ENCODE measurements at regions not wholly inside any gene's neighbourhood (a gene's known extent, or its start where the extent isn't known, plus 50 kb on each side); places are given as distances from the start of the nearest gene placed in this dataset.
"Not testable (repeated sequence)": the region's sequence is repeated elsewhere in the genome, so short reads cannot be mapped to it uniquely, and the experiment has no call there.

GRCh38 chr2:136284226-136285119 is 166.5 kb upstream of the CXCR4 start:
- no peak for DNase-seq (ENCODE audit: low read depth in 2 of 2)

GRCh38 chr2:136282251-136282650 is 164.3 kb upstream of the CXCR4 start:
- no peak for DNase-seq (ENCODE audit: low read depth in 2 of 2)

GRCh38 chr2:136281281-136282114 is 163.5 kb upstream of the CXCR4 start:
- DNase-seq (ENCODE audit: low read depth in 2 of 2): peak; percentile 8 to 38

GRCh38 chr2:136266346-136266745 is 148.4 kb upstream of the CXCR4 start:
- DNase-seq (ENCODE audit: low read depth in 2 of 2): not testable (repeated sequence)

- DNase-seq (ENCODE audit: low read depth in 2 of 2): no peak
Observed at GRCh38 chr2:136259551-136259950, 141.6 kb upstream of the CXCR4 start.

- DNase-seq (ENCODE audit: low read depth in 2 of 2): no peak
Observed at GRCh38 chr2:136257893-136258292, 139.9 kb upstream of the CXCR4 start.

GRCh38 chr2:136255648-136256461 is 137.9 kb upstream of the CXCR4 start:
- DNase-seq (ENCODE audit: low read depth in 2 of 2): no peak

- DNase-seq (ENCODE audit: low read depth in 2 of 2): no peak
Observed at GRCh38 chr2:136255127-136255526, 137.2 kb upstream of the CXCR4 start.

- DNase-seq (ENCODE audit: low read depth in 2 of 2): no peak
Observed at GRCh38 chr2:136254681-136255080, 136.7 kb upstream of the CXCR4 start.

- DNase-seq (ENCODE audit: low read depth in 2 of 2): no peak
Observed at GRCh38 chr2:136253288-136254004, 135.5 kb upstream of the CXCR4 start.

GRCh38 chr2:136251885-136252585 is 134.1 kb upstream of the CXCR4 start:
- no peak for DNase-seq (ENCODE audit: low read depth in 2 of 2)

- DNase-seq (ENCODE audit: low read depth in 2 of 2): no peak
Observed at GRCh38 chr2:136251197-136251884, 133.4 kb upstream of the CXCR4 start.

GRCh38 chr2:136250131-136250530 is 132.2 kb upstream of the CXCR4 start:
- no peak for DNase-seq (ENCODE audit: low read depth in 2 of 2)

GRCh38 chr2:136248907-136249306 is 131.0 kb upstream of the CXCR4 start:
- no peak for DNase-seq (ENCODE audit: low read depth in 2 of 2)

- no peak for DNase-seq (ENCODE audit: low read depth in 2 of 2)
Observed at GRCh38 chr2:136248242-136248641, 130.3 kb upstream of the CXCR4 start.

- DNase-seq (ENCODE audit: low read depth in 2 of 2): no peak
Observed at GRCh38 chr2:136247204-136247950, 129.4 kb upstream of the CXCR4 start.

GRCh38 chr2:136246086-136246669 is 128.2 kb upstream of the CXCR4 start:
- no peak for DNase-seq (ENCODE audit: low read depth in 2 of 2)

- DNase-seq (ENCODE audit: low read depth in 2 of 2): no peak
Observed at GRCh38 chr2:136245211-136245610, 127.3 kb upstream of the CXCR4 start.

- no peak for DNase-seq (ENCODE audit: low read depth in 2 of 2)
Observed at GRCh38 chr2:136244536-136244885, 126.6 kb upstream of the CXCR4 start.

All from stimulated activated CD8-positive, alpha-beta memory T cell treated with anti-CD3 and anti-CD28 coated beads, Interleukin-2, amount 100 ng/mL, for 1 hour (primary cell).